B cell (primary cell): ENCODE measurements at regions not wholly inside any gene's neighbourhood (a gene's known extent, or its start where the extent isn't known, plus 50 kb on each side); places are given as distances from the start of the nearest gene placed in this dataset.

Experiments
- ATAC-seq: fragments of 200-7000 bp; cut with Tn5 transposase; one replicate; pipeline ENCODE4 v1.10.0; 2021; ENCODE audit warnings: low read depth, mild to moderate bottlenecking, moderate number of reproducible peaks, moderate library complexity
- CTCF ChIA-PET: fragments of 350-600 bp; sonication (Branson Sonifier 250); formaldehyde crosslinking; loops from one replicate; lab custom pipeline; 2021; ENCODE audit warnings: antibody characterized with exemption, inconsistent platforms; lab: Charles Lee
- POLR2A ChIA-PET: fragments of 350-600 bp; sonication (Branson Sonifier 250); formaldehyde crosslinking; loops from one replicate; lab custom pipeline; 2021; ENCODE audit warnings: antibody characterized with exemption; lab: Charles Lee
- DNase-seq: peaks from one replicate; pipeline ENCODE4 v3.0.0; 2013
- H2AFZ ChIP-seq: 2 replicates; pipeline ENCODE4 v1.6.1; 2012; ENCODE audit warnings: mild to moderate bottlenecking, low read depth, low read length; ENCODE audit not compliant: insufficient read depth, poor library complexity, severe bottlenecking
- H3K27ac ChIP-seq, 2 donors: 1 replicate in 1 of 2; 2 replicates in 1 of 2; pipeline ENCODE4 v1.5.1; 2012 to 2013; ENCODE audit warnings: low read length in 2 of 2, mild to moderate bottlenecking in 2 of 2, moderate library complexity in 1 of 2
- H3K27me3 ChIP-seq, 4 experiments: fragments of 200-600 bp in 1 of 4; sonication (generic) in 1 of 4; replicated peaks in 1 of 4; 1 replicate in 2 of 4; 2 replicates in 2 of 4; pipeline versions ENCODE4 v1.6.1 to v1.7.0; 2013 to 2016; ENCODE audit warnings: low read length in 3 of 4, mild to moderate bottlenecking in 2 of 4, mixed read lengths in 1 of 4, moderate library complexity in 1 of 4; ENCODE audit not compliant: insufficient read depth in 4 of 4, control insufficient read depth in 3 of 4; ENCODE audit errors: control extremely low read depth in 1 of 4
- H3K36me3 ChIP-seq, 2 experiments: replicated peaks in 1 of 2; 1 replicate in 1 of 2; 2 replicates in 1 of 2; pipeline versions ENCODE4 v1.6.1 to v1.7.1; 2013; ENCODE audit warnings: low read length in 1 of 2; ENCODE audit not compliant: insufficient read depth in 2 of 2, control insufficient read depth in 1 of 2; ENCODE audit errors: control extremely low read depth in 1 of 2, extremely low read depth in 1 of 2
- H3K4me1 ChIP-seq, 2 donors: fragments of 200-600 bp in 1 of 2; sonication (generic) in 1 of 2; 1 replicate in 1 of 2; 2 replicates in 1 of 2; pipeline versions ENCODE4 v1.5.1 to v1.6.1; 2013 to 2017; ENCODE audit warnings: low read length in 2 of 2; ENCODE audit not compliant: control insufficient read depth in 2 of 2, insufficient read depth in 2 of 2
- H3K4me2 ChIP-seq: replicated peaks from 2 replicates; pipeline ENCODE3; 2012; ENCODE audit warnings: mild to moderate bottlenecking, low read depth, low read length; ENCODE audit not compliant: poor library complexity, severe bottlenecking
- H3K4me3 ChIP-seq, 5 experiments: fragments of 200-600 bp in 1 of 5; sonication (generic) in 1 of 5; 1 replicate in 3 of 5; 2 replicates in 2 of 5; pipeline versions ENCODE4 v1.5.1 to v1.7.0; 2011 to 2016; ENCODE audit warnings: low read length in 4 of 5, mild to moderate bottlenecking in 4 of 5, low read depth in 2 of 5, control low read depth in 1 of 5, moderate library complexity in 1 of 5; ENCODE audit not compliant: insufficient read depth in 1 of 5; ENCODE audit errors: control extremely low read depth in 1 of 5, extremely low read depth in 1 of 5
- H3K79me2 ChIP-seq: fragments of 200-600 bp; sonication (generic); one replicate; pipeline ENCODE4 v1.6.0; 2016; ENCODE audit warnings: low read length; ENCODE audit not compliant: control insufficient read depth, insufficient read depth
- H3K9ac ChIP-seq: fragments of 200-600 bp; sonication (generic); 2 replicates; pipeline ENCODE4 v1.6.1; 2017; ENCODE audit warnings: mild to moderate bottlenecking, low read length, moderate library complexity
- H3K9me3 ChIP-seq, 3 donors: one replicate each; pipeline versions ENCODE4 v1.6.1 to v1.7.1; 2013; ENCODE audit warnings: low read length in 2 of 3; ENCODE audit not compliant: control insufficient read depth in 2 of 3, insufficient read depth in 1 of 3; ENCODE audit errors: control extremely low read depth in 1 of 3
- H4K20me1 ChIP-seq: 2 replicates; pipeline ENCODE4 v1.6.0; 2012; ENCODE audit warnings: mild to moderate bottlenecking, low read length; ENCODE audit not compliant: insufficient read depth, control insufficient read depth, poor library complexity, severe bottlenecking
- H3K27ac Mint-ChIP-seq: one replicate; pipeline ENCODE4 v1.8.0; 2021; ENCODE audit warnings: mixed read lengths
- H3K27me3 Mint-ChIP-seq: one replicate; pipeline ENCODE4 v1.8.0; 2021; ENCODE audit warnings: mixed read lengths
- H3K4me1 Mint-ChIP-seq: one replicate; pipeline ENCODE4 v1.8.0; 2021; ENCODE audit warnings: mixed read lengths
- H3K4me3 Mint-ChIP-seq: one replicate; pipeline ENCODE4 v1.8.0; 2021; ENCODE audit warnings: mixed read lengths
- H3K9me3 Mint-ChIP-seq: one replicate; pipeline ENCODE4 v1.8.0; 2022; ENCODE audit warnings: mixed read lengths; ENCODE audit not compliant: insufficient read depth
- EZH2 ChIP-seq: IDR thresholded peaks from 2 replicates; pipeline ENCODE4 v1.6.1; 2012; ENCODE audit warnings: borderline replicate concordance, low read depth, mild to moderate bottlenecking, moderate library complexity, low read length; ENCODE audit not compliant: insufficient read depth, poor library complexity, severe bottlenecking
- WGBS: methylation state at CpG from one replicate; pipeline ENCODE4 v1.1.5; 2013; ENCODE audit warnings: missing lambda C conversion rate; ENCODE audit not compliant: insufficient coverage; 5-methylcytosine and 5-hydroxymethylcytosine counted together
- intact Hi-C: fragments of 100-400 bp; cut with micrococcal nuclease; formaldehyde crosslinking; loops from one replicate; pipeline ENCODE4 v1.10.0; 2022
- TF ChIP-seq, protein P1 (sequence below): fragments of 200-600 bp; IDR thresholded peaks from one replicate; pipeline ENCODE4 v1.8.0; 2022; ENCODE audit warnings: antibody characterized with exemption, mild to moderate bottlenecking

DNA sequence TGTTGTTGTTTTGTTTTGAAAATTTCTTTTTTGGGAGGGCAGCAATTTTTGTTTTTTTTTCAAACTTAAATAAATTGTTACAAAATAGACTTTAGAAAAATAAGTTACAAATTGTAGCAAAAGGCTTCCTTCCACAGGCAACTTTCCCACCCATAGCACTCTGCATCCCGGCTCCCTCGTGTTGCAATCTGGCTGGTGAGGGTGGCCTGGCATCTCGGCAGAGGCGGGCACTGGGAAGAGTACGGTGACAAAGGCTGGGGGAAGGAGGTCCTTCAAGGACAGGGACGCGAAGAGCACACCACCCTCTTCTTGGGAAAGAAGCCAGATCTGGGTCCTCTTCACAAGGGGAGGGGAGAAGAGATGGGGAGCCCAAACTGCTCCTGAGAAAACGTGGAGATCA is 379.7 kb downstream of the OLFM4 start:
- peaks cover 0 to 19% (median 0%) of the 10 kb centered on the region in 3 donors for H3K9me3 ChIP-seq
- no peaks in the 10 kb centered on the region for H3K9me3 Mint-ChIP-seq
- CTCF ChIA-PET, result no interaction called here
- ATAC-seq (no peak), DNase-seq (no peak)
- no peak overlapping the region for H3K4me3 Mint-ChIP-seq
- no peaks in the 10 kb centered on the region for H3K36me3 ChIP-seq
- H3K27ac ChIP-seq, result no peak overlapping the region
- no peaks in the 10 kb centered on the region for H3K4me1 ChIP-seq
- H3K9ac ChIP-seq, result no peak overlapping the region
- no peaks in the 10 kb centered on the region for H3K27me3 ChIP-seq
- TF ChIP-seq, protein P1, sequence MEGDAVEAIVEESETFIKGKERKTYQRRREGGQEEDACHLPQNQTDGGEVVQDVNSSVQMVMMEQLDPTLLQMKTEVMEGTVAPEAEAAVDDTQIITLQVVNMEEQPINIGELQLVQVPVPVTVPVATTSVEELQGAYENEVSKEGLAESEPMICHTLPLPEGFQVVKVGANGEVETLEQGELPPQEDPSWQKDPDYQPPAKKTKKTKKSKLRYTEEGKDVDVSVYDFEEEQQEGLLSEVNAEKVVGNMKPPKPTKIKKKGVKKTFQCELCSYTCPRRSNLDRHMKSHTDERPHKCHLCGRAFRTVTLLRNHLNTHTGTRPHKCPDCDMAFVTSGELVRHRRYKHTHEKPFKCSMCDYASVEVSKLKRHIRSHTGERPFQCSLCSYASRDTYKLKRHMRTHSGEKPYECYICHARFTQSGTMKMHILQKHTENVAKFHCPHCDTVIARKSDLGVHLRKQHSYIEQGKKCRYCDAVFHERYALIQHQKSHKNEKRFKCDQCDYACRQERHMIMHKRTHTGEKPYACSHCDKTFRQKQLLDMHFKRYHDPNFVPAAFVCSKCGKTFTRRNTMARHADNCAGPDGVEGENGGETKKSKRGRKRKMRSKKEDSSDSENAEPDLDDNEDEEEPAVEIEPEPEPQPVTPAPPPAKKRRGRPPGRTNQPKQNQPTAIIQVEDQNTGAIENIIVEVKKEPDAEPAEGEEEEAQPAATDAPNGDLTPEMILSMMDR, result no peak
- TF ChIP-seq EZH2, result no peak
- no peaks in the 10 kb centered on the region for H3K4me1 Mint-ChIP-seq
- H3K79me2 ChIP-seq, result no peaks in the 10 kb centered on the region
- H3K27ac Mint-ChIP-seq, result no peak overlapping the region
- intact Hi-C loops, result no loop called here
- no peaks in the 10 kb centered on the region for H3K27me3 Mint-ChIP-seq
- no peaks in the 10 kb centered on the region for H4K20me1 ChIP-seq
- POLR2A ChIA-PET, result no interaction called here
- H2AFZ ChIP-seq, result no peak overlapping the region
- no CpG with 5 or more reads among the region's 8 CpGs for WGBS
- no peak overlapping the region for H3K4me2 ChIP-seq
- no peak overlapping the region for H3K4me3 ChIP-seq

DNA sequence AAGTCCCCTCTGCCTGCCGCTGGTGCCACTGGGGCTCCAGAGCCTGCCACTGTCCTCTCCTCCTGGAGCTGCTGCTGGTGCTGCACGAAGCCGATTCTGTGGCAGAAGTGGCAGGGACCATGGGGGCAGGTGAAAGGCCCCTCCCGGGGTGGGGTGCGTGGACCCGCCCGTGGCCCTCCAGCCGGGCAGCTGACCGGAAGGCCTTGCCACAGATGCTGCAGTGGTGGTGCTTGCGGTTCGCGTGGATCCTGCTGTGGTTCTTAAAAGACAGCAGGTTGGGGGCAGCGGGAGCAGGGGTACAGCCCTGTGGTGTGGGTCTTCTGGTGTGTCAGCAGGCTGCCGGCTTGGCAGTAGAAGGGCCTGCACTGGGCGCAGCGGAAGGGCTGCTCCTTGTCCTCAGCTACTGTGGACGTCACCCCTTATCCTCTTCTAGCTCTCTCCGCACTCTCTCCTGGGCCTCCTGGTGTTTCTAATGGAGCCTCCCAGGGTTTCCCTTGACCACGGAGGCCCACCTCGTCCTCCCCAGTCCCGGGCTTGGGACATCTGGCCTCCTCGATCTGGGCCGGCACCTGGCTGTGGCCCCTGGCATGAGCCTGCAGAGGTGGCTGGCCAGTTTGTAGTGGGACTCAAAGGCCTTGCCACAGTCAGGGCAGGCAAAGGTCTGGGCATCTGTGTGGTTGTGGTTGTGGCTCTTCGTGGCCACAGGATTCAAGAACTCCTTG is 380.4 kb downstream of the OLFM4 start:
- Histone ChIP-seq H3K79me2 (no peaks in the 10 kb centered on the region), H3K27me3 (no peaks in the 10 kb centered on the region), H3K36me3 (no peaks in the 10 kb centered on the region), H3K4me1 (no peaks in the 10 kb centered on the region), H3K4me2 (no peak overlapping the region), H3K4me3 (no peak overlapping the region), H3K9ac (no peak overlapping the region), H3K9me3 (peaks cover 0 to 19% (median 0%) of the 10 kb centered on the region in 3 donors), H3K27ac (no peak overlapping the region), H2AFZ (no peak overlapping the region), H4K20me1 (no peaks in the 10 kb centered on the region)
- intact Hi-C loops, result no loop called here
- WGBS, result 93% methylated on average over 24 of the region's 24 CpGs
- H3K27ac Mint-ChIP-seq, result no peak overlapping the region
- no peaks in the 10 kb centered on the region for H3K9me3 Mint-ChIP-seq
- TF ChIP-seq, protein P1, result no peak
- no peak for TF ChIP-seq EZH2
- H3K4me3 Mint-ChIP-seq, result no peak overlapping the region
- no peaks in the 10 kb centered on the region for H3K27me3 Mint-ChIP-seq
- CTCF ChIA-PET, result no interaction called here
- DNase-seq (no peak), ATAC-seq (no peak)
- no peaks in the 10 kb centered on the region for H3K4me1 Mint-ChIP-seq
- POLR2A ChIA-PET, result no interaction called here
